Body of pancreas (tissue), 4 donors: ENCODE measurements at regions not wholly inside any gene's neighbourhood (a gene's known extent, or its start where the extent isn't known, plus 50 kb on each side); places are given as distances from the start of the nearest gene placed in this dataset.

Source experiments
- ATAC-seq: fragments of 150-250 bp; one replicate; pipeline ENCODE4 v1.9.1; 2016
- DNase-seq, 4 donors: peaks; one replicate each; pipeline ENCODE4 v3.0.0-alpha.2; 2019
- H3K27ac ChIP-seq, 4 donors: fragments of 200-600 bp; sonication (generic); 1 replicate in 3 of 4; 2 replicates in 1 of 4; pipeline versions ENCODE4 v1.5.1 to v1.6.1; 2016 to 2019; ENCODE audit warnings: mild to moderate bottlenecking in 1 of 4, mixed read lengths in 1 of 4, moderate library complexity in 1 of 4
- H3K27me3 ChIP-seq, 2 donors: fragments of 200-600 bp; sonication (generic); one replicate each; pipeline ENCODE4 v1.6.0; 2016; ENCODE audit warnings: mild to moderate bottlenecking in 1 of 2
- H3K36me3 ChIP-seq, 2 donors: fragments of 200-600 bp; sonication (generic); replicated peaks in 1 of 2; 2 replicates each; pipeline ENCODE4 v1.5.1; 2016; ENCODE audit warnings: low read depth in 2 of 2; ENCODE audit not compliant: insufficient read depth in 1 of 2
- H3K4me1 ChIP-seq: fragments of 200-600 bp; sonication (generic); one replicate; pipeline ENCODE4 v1.6.0; 2016
- H3K4me3 ChIP-seq, 2 donors: fragments of 200-600 bp; sonication (generic); 1 replicate in 1 of 2; 2 replicates in 1 of 2; pipeline ENCODE4 v1.5.1; 2016 to 2019
- H3K9me3 ChIP-seq, 3 donors: fragments of 200-600 bp; sonication (generic); 1 replicate in 2 of 3; 2 replicates in 1 of 3; pipeline ENCODE4 v1.5.1; 2016
- POLR2A ChIP-seq, 3 donors: fragments of 450-650 bp; IDR thresholded peaks; one replicate each; pipeline ENCODE4 v1.6.1; 2016; ENCODE audit warnings: antibody characterized with exemption in 3 of 3, mild to moderate bottlenecking in 2 of 3
- WGBS, 2 donors: methylation state at CpG; one replicate each; pipeline ENCODE4 v1.1.5; 2017; 5-methylcytosine and 5-hydroxymethylcytosine counted together
- intact Hi-C: fragments of 100-400 bp; cut with DNase I; formaldehyde crosslinking; loops from one replicate; pipeline ENCODE4 v1.15.1; 2023
- TF ChIP-seq, protein P1 (sequence below), 7 experiments: fragments of 450-650 bp in 4 of 7; fragments of 200-600 bp in 3 of 7; sonication (generic) in 3 of 7; IDR thresholded peaks; one replicate each; pipeline ENCODE4 v1.5.1; 2016 to 2019; ENCODE audit warnings: antibody characterized with exemption in 7 of 7

DNA sequence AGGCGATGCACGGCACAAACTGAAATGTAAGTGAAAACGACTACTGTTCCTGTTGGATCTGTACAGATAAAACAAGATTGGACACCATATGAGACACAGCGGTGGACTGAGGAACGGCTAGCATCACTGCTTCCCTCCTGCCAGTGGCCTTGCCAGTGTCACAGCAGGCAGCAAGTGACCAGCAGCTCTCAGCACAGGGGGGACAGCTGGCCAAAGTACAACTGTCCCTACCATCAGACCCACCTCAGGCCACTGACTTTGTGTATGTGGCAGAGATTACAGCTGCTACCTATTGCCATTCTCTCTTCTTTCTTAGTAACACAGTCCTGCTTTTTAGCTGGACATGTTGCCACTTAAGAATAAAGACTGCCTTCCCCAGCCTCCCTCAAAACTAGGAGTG lies 80.0 kb upstream of the SLC66A3 start:
- no peak overlapping the region for H3K27ac ChIP-seq
- 86 to 93% methylated on average over 5 of the region's 5 CpGs for WGBS, 2 donors
- intact Hi-C loops, result no loop called here
- no peak for TF ChIP-seq POLR2A (IDR thresholded peaks at IDR 0.05)
- TF ChIP-seq, protein P1, sequence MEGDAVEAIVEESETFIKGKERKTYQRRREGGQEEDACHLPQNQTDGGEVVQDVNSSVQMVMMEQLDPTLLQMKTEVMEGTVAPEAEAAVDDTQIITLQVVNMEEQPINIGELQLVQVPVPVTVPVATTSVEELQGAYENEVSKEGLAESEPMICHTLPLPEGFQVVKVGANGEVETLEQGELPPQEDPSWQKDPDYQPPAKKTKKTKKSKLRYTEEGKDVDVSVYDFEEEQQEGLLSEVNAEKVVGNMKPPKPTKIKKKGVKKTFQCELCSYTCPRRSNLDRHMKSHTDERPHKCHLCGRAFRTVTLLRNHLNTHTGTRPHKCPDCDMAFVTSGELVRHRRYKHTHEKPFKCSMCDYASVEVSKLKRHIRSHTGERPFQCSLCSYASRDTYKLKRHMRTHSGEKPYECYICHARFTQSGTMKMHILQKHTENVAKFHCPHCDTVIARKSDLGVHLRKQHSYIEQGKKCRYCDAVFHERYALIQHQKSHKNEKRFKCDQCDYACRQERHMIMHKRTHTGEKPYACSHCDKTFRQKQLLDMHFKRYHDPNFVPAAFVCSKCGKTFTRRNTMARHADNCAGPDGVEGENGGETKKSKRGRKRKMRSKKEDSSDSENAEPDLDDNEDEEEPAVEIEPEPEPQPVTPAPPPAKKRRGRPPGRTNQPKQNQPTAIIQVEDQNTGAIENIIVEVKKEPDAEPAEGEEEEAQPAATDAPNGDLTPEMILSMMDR (IDR thresholded peaks at IDR 0.05), result no peak
- H3K4me1 ChIP-seq, result no peaks in the 10 kb centered on the region
- no peaks in the 10 kb centered on the region for H3K9me3 ChIP-seq
- DNase-seq (no peak), ATAC-seq (no peak)
- no peaks in the 10 kb centered on the region for H3K27me3 ChIP-seq
- no peaks in the 10 kb centered on the region for H3K36me3 ChIP-seq
- no peak overlapping the region for H3K4me3 ChIP-seq

DNA sequence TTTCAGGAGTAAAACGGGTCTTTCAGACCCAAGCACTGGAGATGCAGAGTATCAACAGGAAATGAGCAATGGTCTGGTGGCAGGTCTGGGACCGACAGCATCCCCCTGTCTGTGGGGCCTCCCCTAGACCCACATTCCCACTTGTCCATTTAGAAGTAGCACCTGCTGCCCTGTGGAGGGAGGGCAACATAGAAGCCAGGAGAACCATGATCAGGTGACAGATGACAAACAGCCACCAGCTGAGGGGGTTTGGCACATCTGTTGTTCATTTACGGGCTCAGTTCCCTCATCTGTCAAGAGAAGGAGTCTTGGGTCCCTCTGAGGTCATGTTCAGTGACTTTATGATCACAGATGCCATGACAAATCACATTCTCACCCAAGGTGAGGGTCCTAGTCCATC lies 77.9 kb upstream of the SLC66A3 start:
- no peak for ATAC-seq
- Histone ChIP-seq H3K9me3 (no peaks in the 10 kb centered on the region), H3K27ac (no peak overlapping the region), H3K27me3 (no peaks in the 10 kb centered on the region), H3K36me3 (no peaks in the 10 kb centered on the region), H3K4me3 (no peak overlapping the region), H3K4me1 (no peaks in the 10 kb centered on the region)
- no peak for DNase-seq
- WGBS, 2 donors, result 61 to 94% methylated on average over 3 of the region's 3 CpGs
- TF ChIP-seq, protein P1 (IDR thresholded peaks at IDR 0.05), result no peak
- no peak for TF ChIP-seq POLR2A (IDR thresholded peaks at IDR 0.05)
- intact Hi-C loops, result no loop called here

- no peak for TF ChIP-seq POLR2A (IDR thresholded peaks at IDR 0.05)
- TF ChIP-seq, protein P1 (IDR thresholded peaks at IDR 0.05), result no peak
- Histone ChIP-seq H3K27me3 (no peaks in the 10 kb centered on the region), H3K4me3 (no peak overlapping the region), H3K4me1 (no peaks in the 10 kb centered on the region), H3K27ac (no peak overlapping the region), H3K36me3 (no peaks in the 10 kb centered on the region), H3K9me3 (no peaks in the 10 kb centered on the region)
- 72 to 74% methylated on average over 7 to 8 of the region's 8 CpGs for WGBS, 2 donors
- DNase-seq (peak in 2 of 4 donors; percentile 14 to 29), ATAC-seq (peak; percentile 42)
- intact Hi-C loops, result no loop called here
Observed at GRCh38 chr2:11079136-11079824, 76.0 kb upstream of the SLC66A3 start.

GRCh38 chr2:11080253-11081115 lies 74.8 kb upstream of the SLC66A3 start:
- no peaks in the 10 kb centered on the region for H3K4me1 ChIP-seq
- ATAC-seq (no peak), DNase-seq (no peak)
- WGBS, 2 donors, result 86 to 90% methylated on average over 11 to 15 of the region's 20 CpGs
- no peak overlapping the region for H3K4me3 ChIP-seq
- no peaks in the 10 kb centered on the region for H3K36me3 ChIP-seq
- no peak overlapping the region for H3K27ac ChIP-seq
- intact Hi-C loops, result no loop called here
- no peak for TF ChIP-seq POLR2A (IDR thresholded peaks at IDR 0.05)
- TF ChIP-seq, protein P1 (IDR thresholded peaks at IDR 0.05), result no peak
- H3K27me3 ChIP-seq, result no peaks in the 10 kb centered on the region
- H3K9me3 ChIP-seq, result no peaks in the 10 kb centered on the region
